CD14-positive monocyte (primary cell): ENCODE measurements at regions not wholly inside any gene's neighbourhood (a gene's known extent, or its start where the extent isn't known, plus 50 kb on each side); places are given as distances from the start of the nearest gene placed in this dataset.

Source experiments
- DNase-seq, 3 donors: peaks; one replicate each; pipeline ENCODE4 v3.0.0-alpha.2; 2011 to 2022
- H2AFZ ChIP-seq: 2 replicates; pipeline ENCODE4 v1.6.0; 2012; ENCODE audit warnings: mild to moderate bottlenecking, low read depth, low read length, inconsistent platforms; ENCODE audit not compliant: insufficient read depth, poor library complexity, severe bottlenecking
- H3K27ac ChIP-seq, 2 donors: 1 replicate in 1 of 2; 2 replicates in 1 of 2; pipeline ENCODE4 v1.5.1; 2012 to 2013; ENCODE audit warnings: low read length in 2 of 2, control low read depth in 1 of 2, inconsistent platforms in 1 of 2, low read depth in 1 of 2, mild to moderate bottlenecking in 1 of 2
- H3K27me3 ChIP-seq, 2 donors: one replicate each; pipeline versions ENCODE4 v1.6.0 to v1.6.1; 2011 to 2013; ENCODE audit warnings: low read length in 2 of 2; ENCODE audit not compliant: control insufficient read depth in 2 of 2, insufficient read depth in 2 of 2
- H3K36me3 ChIP-seq, 2 donors: replicated peaks in 1 of 2; 1 replicate in 1 of 2; 2 replicates in 1 of 2; pipeline versions ENCODE4 v1.5.1 to v1.6.1; 2012 to 2013; ENCODE audit warnings: low read length in 2 of 2, control low read depth in 1 of 2, inconsistent platforms in 1 of 2, mild to moderate bottlenecking in 1 of 2; ENCODE audit not compliant: insufficient read depth in 2 of 2, control insufficient read depth in 1 of 2
- H3K4me1 ChIP-seq, 2 donors: 1 replicate in 1 of 2; 2 replicates in 1 of 2; pipeline versions ENCODE4 v1.5.1 to v1.6.1; 2012 to 2013; ENCODE audit warnings: low read length in 2 of 2, control low read depth in 1 of 2, inconsistent platforms in 1 of 2, mild to moderate bottlenecking in 1 of 2, moderate library complexity in 1 of 2; ENCODE audit not compliant: insufficient read depth in 2 of 2, control insufficient read depth in 1 of 2
- H3K4me2 ChIP-seq: replicated peaks from 2 replicates; pipeline ENCODE3; 2012; ENCODE audit warnings: low read length, moderate library complexity, mild to moderate bottlenecking; ENCODE audit not compliant: poor library complexity, severe bottlenecking; ENCODE audit errors: extremely low read depth
- H3K4me3 ChIP-seq, 3 experiments: fragments of 200-600 bp in 1 of 3; sonication (generic) in 1 of 3; replicated peaks in 1 of 3; 1 replicate in 2 of 3; 2 replicates in 1 of 3; pipeline ENCODE4 v1.5.1; 2011 to 2013; ENCODE audit warnings: low read length in 3 of 3, mild to moderate bottlenecking in 3 of 3, control low read depth in 2 of 3, low read depth in 2 of 3, inconsistent platforms in 1 of 3, moderate library complexity in 1 of 3
- H3K79me2 ChIP-seq: 2 replicates; pipeline ENCODE4 v1.6.0; 2012; ENCODE audit warnings: mild to moderate bottlenecking, control low read depth, inconsistent platforms, low read length, moderate library complexity; ENCODE audit not compliant: insufficient read depth
- H3K9ac ChIP-seq: 2 replicates; pipeline ENCODE4 v1.6.0; 2017; ENCODE audit warnings: low read length, mild to moderate bottlenecking; ENCODE audit not compliant: insufficient read depth, poor library complexity, severe bottlenecking
- H3K9me3 ChIP-seq, 2 donors: replicated peaks in 1 of 2; 1 replicate in 1 of 2; 2 replicates in 1 of 2; pipeline versions ENCODE4 v1.5.1 to v1.6.1; 2012 to 2013; ENCODE audit warnings: low read length in 2 of 2, control low read depth in 1 of 2; ENCODE audit not compliant: control insufficient read depth in 1 of 2, insufficient read depth in 1 of 2
- H4K20me1 ChIP-seq: 2 replicates; pipeline ENCODE4 v1.6.0; 2012; ENCODE audit warnings: mild to moderate bottlenecking, low read length, control low read depth, moderate library complexity; ENCODE audit not compliant: insufficient read depth
- H3K27ac Mint-ChIP-seq, 7 donors: one replicate each; pipeline ENCODE4 v1.8.0; 2020; ENCODE audit warnings: mild to moderate bottlenecking in 7 of 7, mixed read lengths in 7 of 7, moderate library complexity in 6 of 7, inconsistent platforms in 2 of 7
- H3K27me3 Mint-ChIP-seq, 3 donors: one replicate each; pipeline ENCODE4 v1.8.0; 2021 to 2022; ENCODE audit warnings: low read depth in 3 of 3, mild to moderate bottlenecking in 3 of 3, mixed read lengths in 3 of 3, moderate library complexity in 3 of 3, inconsistent platforms in 1 of 3
- H3K36me3 Mint-ChIP-seq, 2 donors: one replicate each; pipeline ENCODE4 v1.8.0; 2020; ENCODE audit warnings: mixed read lengths in 2 of 2, inconsistent platforms in 1 of 2, mild to moderate bottlenecking in 1 of 2
- H3K4me1 Mint-ChIP-seq: one replicate; pipeline ENCODE4 v1.8.0; 2020; ENCODE audit warnings: mild to moderate bottlenecking, mixed read lengths
- H3K4me3 Mint-ChIP-seq, 2 donors: one replicate each; pipeline ENCODE4 v1.8.0; 2020; ENCODE audit warnings: mild to moderate bottlenecking in 2 of 2, mixed read lengths in 2 of 2, moderate library complexity in 1 of 2
- H3K9me3 Mint-ChIP-seq, 7 donors: one replicate each; pipeline ENCODE4 v1.8.0; 2020 to 2022; ENCODE audit warnings: mixed read lengths in 7 of 7, mild to moderate bottlenecking in 6 of 7, moderate library complexity in 6 of 7, inconsistent platforms in 2 of 7
- CTCF ChIP-seq: fragments of 200-600 bp; IDR thresholded peaks from one replicate; pipeline ENCODE4 v1.8.0; 2022; ENCODE audit warnings: antibody characterized with exemption, mild to moderate bottlenecking
- WGBS: methylation state at CpG from one replicate; pipeline ENCODE4 v1.1.5; 2013; ENCODE audit warnings: missing lambda C conversion rate; ENCODE audit not compliant: insufficient coverage; 5-methylcytosine and 5-hydroxymethylcytosine counted together
- intact Hi-C, 2 donors: fragments of 100-400 bp; cut with micrococcal nuclease; formaldehyde crosslinking; loops; one replicate each; pipeline versions ENCODE4 v1.15.0 to v1.15.1; 2023

GRCh38 chr10:52673468-52673867, 99.1 kb downstream of the MBL2 start:
- H3K27me3 Mint-ChIP-seq = no peaks in the 10 kb centered on the region
- no peaks in the 10 kb centered on the region for H3K36me3 Mint-ChIP-seq
- no peak overlapping the region for H3K4me3 Mint-ChIP-seq
- H3K9me3 ChIP-seq = no peaks in the 10 kb centered on the region
- H3K9me3 Mint-ChIP-seq = peaks cover 2 to 11% (median 8%) of the 10 kb centered on the region in 7 donors
- no peak overlapping the region for H3K4me2 ChIP-seq
- no peaks in the 10 kb centered on the region for H3K4me1 Mint-ChIP-seq
- no peak for DNase-seq
- no peaks in the 10 kb centered on the region for H3K36me3 ChIP-seq
- no peak overlapping the region for H2AFZ ChIP-seq
- H4K20me1 ChIP-seq = no peaks in the 10 kb centered on the region
- intact Hi-C loops = no loop called here
- no CpG with 5 or more reads among the region's 2 CpGs for WGBS
- no peak overlapping the region for H3K27ac ChIP-seq
- no peak for TF ChIP-seq CTCF
- H3K79me2 ChIP-seq = no peaks in the 10 kb centered on the region
- no peak overlapping the region for H3K9ac ChIP-seq
- H3K27me3 ChIP-seq = no peaks in the 10 kb centered on the region
- H3K4me3 ChIP-seq = no peak overlapping the region
- H3K27ac Mint-ChIP-seq = no peak overlapping the region
- H3K4me1 ChIP-seq = no peaks in the 10 kb centered on the region

- intact Hi-C loops = no loop called here
- Histone ChIP-seq H3K27ac (no peak overlapping the region), H4K20me1 (no peaks in the 10 kb centered on the region), H3K79me2 (no peaks in the 10 kb centered on the region), H3K27me3 (no peaks in the 10 kb centered on the region), H3K4me2 (no peak overlapping the region), H3K4me1 (no peaks in the 10 kb centered on the region), H3K9me3 (no peaks in the 10 kb centered on the region), H3K4me3 (no peak overlapping the region), H2AFZ (no peak overlapping the region), H3K9ac (no peak overlapping the region), H3K36me3 (no peaks in the 10 kb centered on the region)
- TF ChIP-seq CTCF = no peak
- no peak for DNase-seq
- H3K27me3 Mint-ChIP-seq = no peaks in the 10 kb centered on the region
- no peak overlapping the region for H3K4me3 Mint-ChIP-seq
- H3K4me1 Mint-ChIP-seq = no peaks in the 10 kb centered on the region
- peaks cover 2 to 11% (median 5%) of the 10 kb centered on the region in 7 donors for H3K9me3 Mint-ChIP-seq
- H3K27ac Mint-ChIP-seq = no peak overlapping the region
- H3K36me3 Mint-ChIP-seq = no peaks in the 10 kb centered on the region
These were observed 98.1 kb downstream of the MBL2 start for GRCh38 chr10:52674474-52674873.
